GM21528 (cell line): ENCODE measurements at regions not wholly inside any gene's neighbourhood (a gene's known extent, or its start where the extent isn't known, plus 50 kb on each side); places are given as distances from the start of the nearest gene placed in this dataset.
"Not testable (repeated sequence)": the region's sequence is repeated elsewhere in the genome, so short reads cannot be mapped to it uniquely, and the experiment has no call there.

Experiments
- ATAC-seq: cut with Tn5 transposase; IDR thresholded peaks from one replicate; pipeline ENCODE4 v1.9.1; 2021; ENCODE audit warnings: mild to moderate bottlenecking, moderate library complexity; ENCODE audit not compliant: unreplicated experiment, low FRiP score

- not testable (repeated sequence) for ATAC-seq
Observed at GRCh38 chr6:86872810-86873209, 64.5 kb upstream of the HTR1E start.

- ATAC-seq, result no peak
Observed at GRCh38 chr6:86871681-86872080, 65.6 kb upstream of the HTR1E start.

GRCh38 chr6:86869500-86869899, 67.8 kb upstream of the HTR1E start:
- no peak for ATAC-seq

- no peak for ATAC-seq
Observed at GRCh38 chr6:86859513-86859912, 77.8 kb upstream of the HTR1E start.

GRCh38 chr6:86858970-86859369, 78.4 kb upstream of the HTR1E start:
- ATAC-seq, result no peak

- ATAC-seq, result no peak
Observed at GRCh38 chr6:86857783-86858182, 79.5 kb upstream of the HTR1E start.

GRCh38 chr6:86856937-86857563, 80.3 kb upstream of the HTR1E start:
- no peak for ATAC-seq

GRCh38 chr6:86856379-86856778, 80.9 kb upstream of the HTR1E start:
- no peak for ATAC-seq

GRCh38 chr6:86848986-86849385, 88.3 kb upstream of the HTR1E start:
- no peak for ATAC-seq

- no peak for ATAC-seq
Observed at GRCh38 chr6:86832686-86833085, 104.6 kb upstream of the HTR1E start.

- ATAC-seq, result no peak
Observed at GRCh38 chr6:86825436-86825835, 111.9 kb upstream of the HTR1E start.

- no peak for ATAC-seq
Observed at GRCh38 chr6:86822747-86823146, 114.6 kb upstream of the HTR1E start.

GRCh38 chr6:86820750-86821149, 116.6 kb upstream of the HTR1E start:
- ATAC-seq, result no peak

GRCh38 chr6:86793649-86794048, 143.7 kb upstream of the HTR1E start:
- no peak for ATAC-seq

GRCh38 chr6:86791476-86791875, 145.9 kb upstream of the HTR1E start:
- no peak for ATAC-seq

GRCh38 chr6:86789779-86790411, 147.4 kb upstream of the HTR1E start:
- no peak for ATAC-seq

- ATAC-seq, result no peak
Observed at GRCh38 chr6:86782328-86782727, 155.0 kb upstream of the HTR1E start.

GRCh38 chr6:86780923-86781322, 156.4 kb upstream of the HTR1E start:
- no peak for ATAC-seq

- ATAC-seq, result no peak
Observed at GRCh38 chr6:86775893-86776292, 161.4 kb upstream of the HTR1E start.

- no peak for ATAC-seq
Observed at GRCh38 chr6:86765211-86765610, 172.1 kb upstream of the HTR1E start.

GRCh38 chr6:86759953-86760352, 177.4 kb upstream of the HTR1E start:
- not testable (repeated sequence) for ATAC-seq

- no peak for ATAC-seq
Observed at GRCh38 chr6:86756640-86757229, 180.6 kb upstream of the HTR1E start.
